Endothelial cell of umbilical vein (primary cell): ENCODE measurements at regions not wholly inside any gene's neighbourhood (a gene's known extent, or its start where the extent isn't known, plus 50 kb on each side); places are given as distances from the start of the nearest gene placed in this dataset.

Source experiments
- EZH2 ChIP-seq: IDR thresholded peaks from 2 replicates; pipeline ENCODE4 v1.6.1; 2012; ENCODE audit warnings: borderline replicate concordance, low read depth, mild to moderate bottlenecking, moderate library complexity, low read length, inconsistent platforms; ENCODE audit not compliant: severe bottlenecking
- JUN ChIP-seq: IDR thresholded peaks from 2 replicates; pipeline ENCODE4 v1.6.1; 2011; ENCODE audit warnings: borderline replicate concordance, low read depth; ENCODE audit not compliant: insufficient read length, insufficient read depth
- MYC ChIP-seq: IDR thresholded peaks from one replicate; pipeline ENCODE4 v1.6.1; 2011; ENCODE audit warnings: mild to moderate bottlenecking, low read depth, low read length
- POLR2A ChIP-seq: IDR thresholded peaks from 2 replicates; pipeline ENCODE4 v1.6.1; 2012; ENCODE audit warnings: low read depth, mild to moderate bottlenecking, control low read depth, low read length
- POLR2AphosphoS5 ChIP-seq: IDR thresholded peaks from 2 replicates; pipeline ENCODE4 v1.6.1; 2012; ENCODE audit warnings: low read depth, mild to moderate bottlenecking, control low read depth, low read length, moderate library complexity; ENCODE audit not compliant: insufficient read depth
- TF ChIP-seq, protein P1 (sequence below), 2 donors: IDR thresholded peaks; 1 replicate in 1 of 2; 2 replicates in 1 of 2; pipeline ENCODE4 v1.5.1; 2011; ENCODE audit warnings: low read length in 2 of 2, mild to moderate bottlenecking in 2 of 2, moderate library complexity in 2 of 2, control low read depth in 1 of 2, inconsistent platforms in 1 of 2, low read depth in 1 of 2; ENCODE audit not compliant: insufficient read depth in 1 of 2; ENCODE audit errors: extremely low read depth in 1 of 2
- TF ChIP-seq, protein P2 (sequence below): IDR thresholded peaks from 2 replicates; pipeline ENCODE4 v1.6.1; 2011; ENCODE audit not compliant: insufficient read depth, insufficient read length

DNA sequence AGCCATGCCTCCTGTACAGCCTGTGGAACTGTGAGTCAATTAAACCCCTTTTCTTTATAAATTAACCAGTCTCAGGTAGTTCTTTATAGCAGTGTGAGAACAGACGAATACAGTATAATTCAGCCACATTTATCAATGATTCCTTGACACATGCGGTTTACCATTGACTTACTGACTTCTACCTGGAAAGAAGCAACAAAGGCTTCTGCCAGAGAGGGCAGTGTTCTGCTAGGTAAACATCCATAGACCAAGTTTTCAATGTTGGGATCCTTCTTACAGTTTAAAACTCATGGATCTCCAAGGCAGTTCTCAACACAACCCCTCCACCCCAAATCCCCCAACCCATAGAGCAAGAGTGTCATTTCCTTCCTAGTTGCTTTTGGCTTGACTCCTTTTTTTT lies 150.6 kb downstream of the ZNF648 start:
- TF ChIP-seq, protein P1, sequence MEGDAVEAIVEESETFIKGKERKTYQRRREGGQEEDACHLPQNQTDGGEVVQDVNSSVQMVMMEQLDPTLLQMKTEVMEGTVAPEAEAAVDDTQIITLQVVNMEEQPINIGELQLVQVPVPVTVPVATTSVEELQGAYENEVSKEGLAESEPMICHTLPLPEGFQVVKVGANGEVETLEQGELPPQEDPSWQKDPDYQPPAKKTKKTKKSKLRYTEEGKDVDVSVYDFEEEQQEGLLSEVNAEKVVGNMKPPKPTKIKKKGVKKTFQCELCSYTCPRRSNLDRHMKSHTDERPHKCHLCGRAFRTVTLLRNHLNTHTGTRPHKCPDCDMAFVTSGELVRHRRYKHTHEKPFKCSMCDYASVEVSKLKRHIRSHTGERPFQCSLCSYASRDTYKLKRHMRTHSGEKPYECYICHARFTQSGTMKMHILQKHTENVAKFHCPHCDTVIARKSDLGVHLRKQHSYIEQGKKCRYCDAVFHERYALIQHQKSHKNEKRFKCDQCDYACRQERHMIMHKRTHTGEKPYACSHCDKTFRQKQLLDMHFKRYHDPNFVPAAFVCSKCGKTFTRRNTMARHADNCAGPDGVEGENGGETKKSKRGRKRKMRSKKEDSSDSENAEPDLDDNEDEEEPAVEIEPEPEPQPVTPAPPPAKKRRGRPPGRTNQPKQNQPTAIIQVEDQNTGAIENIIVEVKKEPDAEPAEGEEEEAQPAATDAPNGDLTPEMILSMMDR (IDR thresholded peaks at IDR 0.05; ENCODE audit: extremely low read depth in 1 of 2, insufficient read depth in 1 of 2, low read depth in 1 of 2, low read length in 2 of 2) = no peak
- TF ChIP-seq, protein P2, sequence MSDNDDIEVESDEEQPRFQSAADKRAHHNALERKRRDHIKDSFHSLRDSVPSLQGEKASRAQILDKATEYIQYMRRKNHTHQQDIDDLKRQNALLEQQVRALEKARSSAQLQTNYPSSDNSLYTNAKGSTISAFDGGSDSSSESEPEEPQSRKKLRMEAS = no peak
- no peak for TF ChIP-seq POLR2AphosphoS5
- no peak for TF ChIP-seq JUN
- no peak for TF ChIP-seq EZH2
- TF ChIP-seq POLR2A = no peak
- no peak for TF ChIP-seq MYC
